NCI-H526 treated with DMSO at 0.1 percent for 48 hours (cell line): ENCODE measurements at regions not wholly inside any gene's neighbourhood (a gene's known extent, or its start where the extent isn't known, plus 50 kb on each side); places are given as distances from the start of the nearest gene placed in this dataset.

Source experiments
- DNase-seq: peaks from one replicate; lab custom pipeline; 2025; lab: John Stamatoyannopoulos, UW

DNA sequence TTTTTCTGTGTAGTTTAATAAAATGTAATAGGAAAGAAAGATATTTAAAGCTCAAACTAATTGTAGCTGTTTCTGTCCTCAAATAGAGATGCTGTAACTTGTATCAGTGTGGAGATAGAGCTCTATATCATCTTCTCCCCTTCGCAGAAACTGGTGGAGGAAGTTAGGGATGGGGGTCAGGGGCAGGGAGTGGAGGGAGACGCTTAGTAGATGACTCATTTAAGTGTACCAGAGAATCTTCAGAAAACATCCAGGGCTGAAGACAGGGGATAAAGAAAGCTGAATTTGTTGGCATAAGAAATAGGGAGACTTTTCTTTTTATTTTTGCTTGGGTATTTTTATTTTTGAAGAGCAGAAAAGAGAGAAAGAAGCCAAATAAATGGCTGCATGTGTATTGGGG lies 282.6 kb upstream of the DPYD start:
- no peak for DNase-seq

DNA sequence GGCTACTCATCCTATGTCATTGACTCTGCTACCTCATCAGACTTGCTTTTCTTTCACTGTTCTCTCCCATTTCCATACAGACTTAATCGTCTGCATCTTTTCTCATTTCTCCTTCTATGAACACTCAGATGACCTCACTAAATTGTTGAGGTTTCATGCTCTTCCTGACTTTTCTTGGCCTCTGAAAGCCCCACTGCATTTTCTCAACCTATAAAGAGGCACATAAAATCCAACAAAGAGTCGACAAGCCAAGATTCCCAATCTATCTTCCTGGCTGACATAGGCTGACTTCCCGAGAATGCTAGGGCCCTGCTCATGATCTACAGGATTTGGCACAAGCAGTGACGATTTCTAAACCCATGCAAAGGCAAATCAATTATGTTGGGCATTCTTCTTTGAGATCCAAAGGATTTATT lies 280.8 kb upstream of the DPYD start:
- no peak for DNase-seq

DNA sequence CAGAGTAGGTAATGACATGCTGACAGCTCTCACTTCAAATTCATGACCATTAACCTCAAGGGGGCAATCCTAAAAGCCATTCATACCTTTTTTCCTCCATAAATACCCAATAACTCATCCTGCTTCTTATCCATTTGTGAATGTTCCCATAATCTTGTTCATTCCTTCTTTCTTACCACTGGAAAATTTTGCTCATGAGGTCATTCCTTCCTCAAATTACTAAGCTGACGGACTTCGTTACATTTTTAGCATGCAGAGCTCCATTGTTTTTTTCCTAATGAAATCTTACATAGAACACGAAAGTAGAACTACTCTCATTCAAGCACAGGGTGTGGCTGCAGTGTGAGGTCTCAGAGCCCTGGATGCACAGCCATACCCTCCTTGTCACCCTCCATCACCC lies 276.5 kb upstream of the DPYD start:
- DNase-seq: no peak

DNA sequence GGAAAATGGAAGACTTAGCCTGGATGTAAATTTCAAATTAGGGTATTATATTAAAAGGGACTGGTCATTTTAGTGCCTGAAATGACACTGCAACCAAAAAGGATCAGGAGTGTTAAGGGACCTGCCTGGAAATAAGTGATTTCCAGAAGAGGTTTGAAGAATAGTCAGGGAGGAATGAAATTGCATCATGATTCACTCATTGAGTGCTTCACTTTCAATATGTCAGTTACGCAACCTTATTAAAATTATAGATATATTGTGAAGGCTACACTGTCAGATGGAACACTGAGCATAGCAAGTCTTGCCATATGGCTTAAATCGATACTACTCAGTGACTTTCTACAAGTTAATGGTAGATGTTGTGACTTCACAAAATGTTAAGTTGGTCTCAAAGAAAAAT lies 275.2 kb upstream of the DPYD start:
- DNase-seq: no peak

DNA sequence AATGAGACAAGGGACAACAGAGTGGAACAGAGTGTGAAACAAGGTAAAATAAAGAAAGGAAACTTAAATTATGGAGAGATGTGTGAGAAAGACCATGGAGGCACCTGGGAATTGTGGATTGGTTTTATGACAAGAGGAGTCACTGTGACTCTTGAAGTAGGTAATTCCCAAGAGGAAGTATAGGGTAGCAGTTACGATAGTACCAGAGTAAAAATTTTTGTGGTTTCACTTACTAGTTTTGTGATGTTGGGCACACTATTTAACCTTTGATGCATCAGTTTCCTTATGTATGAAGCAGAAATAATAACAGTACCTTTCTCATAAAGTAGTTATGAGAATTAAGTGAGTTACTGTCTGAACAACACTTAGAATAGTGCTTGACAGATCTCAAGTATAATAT lies 267.9 kb upstream of the DPYD start:
- DNase-seq: no peak

DNA sequence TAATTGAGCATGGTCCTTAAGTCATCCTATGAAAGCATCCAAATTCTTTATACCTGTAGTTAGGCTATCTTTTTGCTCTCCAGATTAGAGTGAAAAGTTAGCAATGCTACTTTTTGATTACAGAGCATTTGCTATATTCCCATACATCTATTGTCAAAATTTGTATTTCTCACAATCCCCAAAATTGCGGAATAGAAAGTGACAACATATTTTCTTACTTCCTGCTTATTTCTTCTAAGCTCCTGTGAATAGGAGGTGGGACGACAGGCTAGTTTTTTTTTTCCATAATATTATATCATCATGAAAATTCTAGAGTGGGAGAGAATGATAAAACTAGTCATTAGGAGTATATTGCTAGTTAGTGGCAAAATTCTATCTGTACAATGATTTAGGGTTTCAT lies 264.0 kb upstream of the DPYD start:
- DNase-seq: no peak

DNA sequence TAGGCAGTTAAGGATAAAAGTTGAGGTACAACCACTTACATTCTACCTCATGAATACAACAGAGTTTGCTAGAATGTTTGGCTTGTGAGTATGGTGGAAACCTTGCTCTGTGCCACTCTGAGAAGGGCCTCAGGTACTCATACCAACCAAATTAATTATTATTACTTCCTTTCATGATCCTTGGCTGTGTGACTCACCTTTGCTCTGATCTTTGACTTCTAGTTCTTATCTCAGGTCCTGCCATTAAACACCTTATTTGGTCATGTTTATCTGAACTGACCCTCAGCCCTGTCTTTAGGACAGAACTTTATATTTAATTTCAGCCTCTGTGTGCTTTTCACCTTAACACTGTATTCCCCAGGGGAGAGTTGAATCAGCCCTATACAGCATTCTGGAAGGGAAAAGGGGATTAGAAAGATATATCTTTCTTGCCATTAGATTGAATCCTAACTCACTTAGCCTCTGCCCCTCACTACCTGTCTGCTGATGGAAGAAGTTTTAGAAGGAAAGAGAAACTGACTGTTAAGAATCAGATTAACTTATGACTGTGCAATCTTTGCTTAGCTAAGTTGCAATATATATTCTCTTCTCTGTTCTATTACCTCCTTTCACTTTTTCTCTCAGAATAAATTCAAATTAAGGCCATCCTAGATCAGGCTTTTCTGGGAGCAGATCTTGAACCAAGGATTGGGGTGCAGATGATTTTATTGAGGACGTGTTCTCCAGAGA lies 260.4 kb upstream of the DPYD start:
- no peak for DNase-seq

DNA sequence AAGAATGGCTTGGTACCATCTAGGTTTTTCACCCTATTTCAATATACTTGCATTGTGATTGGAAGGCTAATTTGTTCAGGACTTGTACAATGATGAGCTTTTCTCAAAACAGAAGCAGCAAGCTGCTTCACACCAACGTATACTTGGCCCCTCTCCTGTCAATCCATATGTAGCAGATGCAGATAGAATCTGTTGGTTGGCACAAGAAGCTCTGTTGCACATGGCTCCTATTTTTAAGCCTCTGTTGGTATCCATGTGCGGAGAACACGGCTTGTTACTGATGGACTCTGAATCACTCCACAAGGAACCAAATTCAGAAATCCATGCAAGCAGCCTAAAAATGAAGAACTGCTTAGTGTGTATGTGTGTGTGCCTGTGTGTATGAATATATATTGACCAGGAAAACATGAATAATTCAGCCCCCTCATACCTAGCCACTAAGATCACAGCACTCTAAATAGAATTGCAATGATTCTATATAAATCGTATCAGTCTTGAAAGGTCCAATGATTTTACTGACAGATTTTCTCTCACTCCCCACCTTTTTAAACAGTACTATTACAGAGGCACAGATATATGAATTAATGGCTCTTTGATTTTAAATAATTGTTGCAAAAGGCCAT lies 258.4 kb upstream of the DPYD start:
- no peak for DNase-seq

DNA sequence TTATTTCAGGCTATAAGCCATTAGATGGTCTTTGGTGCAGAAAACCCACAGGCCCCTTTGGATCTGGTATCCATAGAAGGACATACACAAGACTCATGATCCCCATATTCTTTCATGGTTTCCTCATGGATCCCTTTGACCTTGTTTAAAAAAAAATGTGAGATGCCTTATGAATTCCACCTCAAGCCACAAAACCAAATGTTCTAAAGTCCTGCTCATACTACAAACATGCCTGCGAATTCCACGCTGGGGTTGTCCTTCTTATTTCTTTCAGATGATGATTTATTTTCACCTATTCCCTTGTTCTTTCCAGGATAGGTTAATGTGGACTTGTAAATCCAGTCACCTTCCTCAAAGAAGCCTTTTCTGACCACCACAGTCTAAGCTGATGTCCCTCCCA lies 256.9 kb upstream of the DPYD start:
- DNase-seq: no peak

DNA sequence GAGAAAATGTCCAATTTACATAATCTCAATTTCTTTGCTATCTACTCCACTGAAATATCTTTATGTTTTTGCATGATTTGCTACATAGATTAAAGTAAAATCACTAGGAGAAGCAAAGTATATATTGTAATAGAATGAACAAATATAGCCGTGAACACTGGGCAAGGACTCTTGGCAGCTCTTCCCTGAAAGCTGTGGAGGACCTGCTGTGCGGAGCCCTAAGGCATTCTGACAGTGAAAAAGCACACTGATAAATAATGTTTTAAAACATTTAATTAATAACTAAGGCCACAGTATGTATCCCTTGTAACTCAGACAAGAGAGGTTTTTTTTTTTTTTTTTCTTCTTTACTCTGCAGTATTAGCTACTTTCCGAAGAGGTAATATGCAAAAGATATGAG lies 256.1 kb upstream of the DPYD start:
- no peak for DNase-seq

DNA sequence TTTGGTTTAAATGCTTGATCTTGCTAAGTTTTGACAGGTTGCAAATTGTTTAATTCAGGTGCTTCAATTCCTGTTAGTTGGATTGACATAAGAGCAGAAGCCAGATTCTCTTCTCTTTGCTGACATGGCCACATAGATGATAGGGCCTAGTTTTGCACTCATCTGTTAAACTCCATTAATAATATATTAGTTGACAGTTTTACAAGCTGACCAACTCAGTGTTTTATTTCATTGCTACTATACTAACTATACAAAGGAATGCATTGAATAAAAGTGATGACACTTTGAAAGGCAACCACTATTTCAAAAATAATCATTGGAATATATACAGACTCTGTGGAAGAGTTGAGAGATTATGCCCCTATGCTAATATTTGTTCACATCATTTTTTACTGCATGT lies 255.6 kb upstream of the DPYD start:
- no peak for DNase-seq

DNA sequence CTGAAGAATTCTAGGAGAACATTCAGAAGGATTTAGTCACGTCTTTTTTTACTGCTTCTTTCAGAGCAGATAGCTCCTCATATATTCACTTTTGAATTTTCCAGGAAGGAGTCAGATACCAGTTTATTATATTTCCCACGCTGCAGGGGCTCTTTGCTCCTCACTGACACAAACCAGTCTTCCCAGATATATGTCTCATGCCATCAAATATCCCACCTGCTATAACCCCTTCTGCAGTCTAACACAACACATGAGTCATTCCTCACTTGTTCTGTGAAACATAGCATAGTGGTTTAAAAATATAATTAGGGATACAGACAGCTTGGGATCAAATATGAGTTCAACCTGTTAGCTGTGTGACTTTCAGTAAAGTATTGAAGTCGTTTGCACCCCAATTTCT lies 251.7 kb upstream of the DPYD start:
- no peak for DNase-seq

DNA sequence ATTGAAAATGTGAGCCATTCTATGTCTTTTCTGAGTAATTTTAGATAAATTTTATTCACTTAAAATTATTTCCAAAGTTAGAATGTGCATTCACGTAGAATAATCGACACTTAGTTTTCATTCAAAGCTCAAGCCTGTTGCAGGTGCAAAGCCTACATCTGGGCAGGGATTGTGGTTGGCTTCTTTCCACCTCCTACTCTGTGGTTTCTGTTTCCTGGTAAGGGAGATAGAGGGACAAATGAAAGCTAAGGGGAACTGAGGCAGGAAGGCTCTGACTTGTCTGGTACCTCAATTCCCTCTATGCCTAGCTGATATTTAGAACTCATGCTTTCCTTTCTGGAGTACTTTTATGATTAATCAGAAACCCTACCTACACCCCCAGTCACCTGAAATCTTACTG lies 251.2 kb upstream of the DPYD start:
- no peak for DNase-seq

DNA sequence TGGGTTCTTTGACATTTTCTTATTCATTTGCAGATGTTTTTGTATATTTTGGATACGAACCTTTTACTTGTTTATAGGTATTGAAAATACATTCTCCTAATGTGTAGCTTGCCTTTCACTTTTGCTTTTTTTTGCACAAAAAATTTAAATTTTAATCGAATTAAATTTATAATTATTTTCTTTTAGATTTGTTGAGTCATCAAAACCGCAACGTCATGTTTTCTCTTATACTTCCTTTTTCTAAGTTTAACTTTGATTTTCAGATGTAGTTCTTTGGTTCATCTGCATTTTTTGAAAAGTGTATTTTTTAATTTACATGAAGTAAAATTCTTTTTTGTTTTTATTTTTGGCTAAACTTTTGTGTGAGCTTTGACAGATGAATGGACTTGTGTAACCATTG lies 243.7 kb upstream of the DPYD start:
- no peak for DNase-seq

DNA sequence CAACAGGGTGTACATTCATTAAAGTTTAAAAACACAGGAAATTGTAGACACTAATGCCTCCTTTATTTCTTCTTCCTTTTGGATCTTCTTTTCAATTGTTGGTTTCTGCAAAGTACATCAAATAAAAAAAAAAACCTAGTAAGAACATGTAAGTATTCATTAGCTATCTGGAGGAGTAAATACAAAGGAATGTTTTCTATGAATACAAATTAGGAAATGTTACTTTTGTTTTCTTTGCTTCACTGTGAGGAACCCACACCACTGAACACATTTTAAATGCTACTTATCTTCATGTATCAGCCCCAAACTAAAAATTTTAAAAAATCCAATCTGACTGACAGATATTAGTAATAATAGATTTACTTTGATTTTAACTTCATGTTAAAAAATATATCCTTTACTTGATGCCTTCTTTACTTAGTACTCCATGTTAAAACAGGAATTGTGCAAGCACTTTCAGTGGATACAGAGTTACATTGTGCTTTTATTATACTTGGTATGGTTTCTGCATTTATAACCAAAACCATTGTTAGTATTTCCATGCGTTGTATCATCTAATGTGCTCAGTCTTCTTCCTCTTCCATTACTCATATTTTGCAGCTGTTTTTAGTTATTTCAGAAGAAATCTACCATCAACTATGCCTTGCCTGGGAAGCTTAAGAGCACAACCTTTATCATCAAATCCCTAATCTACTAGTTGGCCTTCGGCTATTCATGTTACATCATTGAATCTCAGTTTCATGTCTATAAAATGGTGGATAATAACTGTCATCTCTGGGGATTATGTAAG lies 236.9 kb upstream of the DPYD start:
- no peak for DNase-seq

DNA sequence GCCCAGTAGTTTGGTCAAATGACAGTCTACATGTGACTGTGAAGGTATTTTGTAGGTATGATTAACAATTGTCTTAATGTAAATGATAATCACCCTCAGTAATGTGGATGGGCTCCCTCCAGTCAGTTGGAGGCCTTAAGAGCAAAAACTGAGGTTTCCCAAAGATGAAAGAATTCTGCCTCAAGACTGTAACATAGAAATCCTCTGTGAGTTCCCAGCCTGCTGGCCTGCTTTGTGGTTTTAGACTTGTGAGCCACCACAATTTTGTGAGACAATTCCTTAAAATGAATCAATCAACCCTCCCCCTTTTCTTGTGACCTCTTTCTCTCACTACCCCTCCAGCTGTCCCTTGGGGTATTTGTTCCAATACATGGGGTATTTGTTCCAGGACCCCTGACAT lies 226.4 kb upstream of the DPYD start:
- DNase-seq: no peak

DNA sequence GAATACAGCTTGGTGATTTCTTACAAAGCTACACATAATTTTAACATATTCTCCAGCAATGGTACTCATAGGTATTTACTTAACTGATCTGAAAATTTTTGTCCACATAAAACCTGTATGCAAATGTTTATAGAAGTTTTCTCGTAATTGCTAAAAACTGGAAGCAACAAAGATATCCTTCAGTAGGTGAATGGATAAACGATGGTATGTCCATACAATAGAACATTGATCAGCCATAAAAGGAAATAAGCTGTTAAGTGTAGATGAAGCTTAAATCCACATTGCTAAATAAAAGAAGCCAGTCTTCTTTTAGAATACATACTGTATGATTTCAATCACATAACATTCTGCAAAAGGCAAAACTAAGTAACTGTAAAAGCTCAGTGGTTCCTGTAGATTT lies 224.8 kb upstream of the DPYD start:
- no peak for DNase-seq

DNA sequence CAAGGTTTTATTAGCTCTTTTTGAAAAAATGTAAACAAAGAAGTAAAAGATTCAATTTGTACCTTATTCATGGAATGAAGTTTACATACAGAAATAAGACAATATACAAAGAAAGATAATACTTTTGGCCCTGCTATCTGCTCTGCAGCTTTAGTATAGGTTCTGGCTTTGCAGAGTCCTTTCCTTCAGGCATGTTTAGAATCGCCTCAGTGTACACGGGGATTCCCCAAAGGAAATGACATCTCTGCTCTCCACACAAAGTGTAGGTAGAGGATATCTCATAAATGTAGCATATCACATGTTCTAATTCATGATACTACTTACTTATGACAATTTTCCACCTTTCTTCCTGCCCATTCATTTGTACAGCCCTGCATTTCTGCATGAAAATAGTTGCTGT lies 222.6 kb upstream of the DPYD start:
- no peak for DNase-seq

DNA sequence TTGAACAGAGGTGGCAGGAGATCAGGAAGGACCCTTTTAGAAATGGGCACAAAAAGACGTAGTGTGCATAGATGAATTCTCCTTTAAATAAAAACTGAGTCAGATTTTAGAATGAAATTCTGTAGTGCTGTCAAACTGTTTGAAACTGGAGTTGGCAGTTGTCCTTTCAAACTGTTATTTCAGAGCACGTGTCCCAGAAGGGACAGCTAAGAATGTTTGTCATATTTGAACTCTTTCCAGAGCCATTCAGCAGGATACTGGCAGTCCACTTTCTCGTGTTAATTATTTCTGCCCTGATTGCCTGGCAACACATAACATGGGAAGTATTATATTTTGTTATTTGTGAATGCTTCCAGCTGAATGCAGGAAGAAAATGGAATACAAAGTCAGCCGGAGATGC lies 212.3 kb upstream of the DPYD start:
- no peak for DNase-seq

DNA sequence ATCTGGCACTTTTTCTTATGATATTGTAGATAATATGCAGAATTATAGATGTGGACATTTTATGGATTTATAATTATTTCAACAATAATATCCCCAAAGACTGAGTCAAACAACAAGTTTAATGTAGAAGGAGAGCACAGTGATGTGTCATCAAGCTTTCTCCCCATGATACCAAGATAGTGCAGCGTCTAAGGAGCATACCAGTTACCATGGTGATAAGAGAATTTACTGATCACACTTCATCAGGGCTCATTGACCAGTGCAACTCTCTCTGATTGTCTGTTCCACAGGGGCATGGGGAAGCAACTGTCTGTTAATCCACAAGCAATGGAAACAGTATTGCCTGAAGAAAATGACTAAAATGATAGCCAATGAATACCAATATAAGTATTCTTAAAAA lies 209.6 kb upstream of the DPYD start:
- DNase-seq: no peak

DNA sequence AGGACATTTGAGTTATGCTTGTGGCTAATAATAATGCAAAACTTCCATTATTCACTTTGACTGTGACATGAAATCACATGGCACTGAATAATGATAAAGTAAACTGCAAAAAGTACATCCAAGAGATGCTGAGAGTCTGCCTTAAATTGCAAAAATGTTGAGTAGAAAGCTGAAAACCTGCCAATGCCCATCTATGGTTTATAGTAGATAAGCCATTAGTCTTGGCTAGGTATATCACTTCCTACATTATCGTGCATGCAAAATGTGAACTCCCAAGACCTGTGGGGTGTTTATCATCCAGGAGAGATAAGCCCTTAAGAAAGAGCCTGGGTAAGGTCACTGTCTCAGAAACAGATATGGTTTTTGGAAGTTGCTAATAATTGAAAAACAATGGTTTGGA lies 208.7 kb upstream of the DPYD start:
- no peak for DNase-seq

DNA sequence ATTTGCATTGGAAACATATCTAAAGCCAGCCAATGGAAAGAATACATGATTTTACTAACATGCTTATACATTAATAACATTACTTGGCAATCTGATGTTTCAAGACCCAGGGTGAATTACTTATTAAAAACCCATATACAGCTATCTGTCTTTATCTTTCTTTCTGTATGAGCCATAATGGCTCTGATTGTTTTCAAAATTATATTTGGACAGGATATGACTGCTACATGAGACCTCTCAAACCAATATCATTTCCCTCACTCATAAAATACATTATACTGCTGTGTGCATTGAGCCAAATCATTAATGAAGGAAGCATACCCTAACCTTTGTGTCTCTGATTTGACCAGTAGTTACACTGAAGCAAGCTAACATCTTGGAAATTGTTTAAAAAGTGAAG lies 205.9 kb upstream of the DPYD start:
- peak; percentile 56 for DNase-seq

DNA sequence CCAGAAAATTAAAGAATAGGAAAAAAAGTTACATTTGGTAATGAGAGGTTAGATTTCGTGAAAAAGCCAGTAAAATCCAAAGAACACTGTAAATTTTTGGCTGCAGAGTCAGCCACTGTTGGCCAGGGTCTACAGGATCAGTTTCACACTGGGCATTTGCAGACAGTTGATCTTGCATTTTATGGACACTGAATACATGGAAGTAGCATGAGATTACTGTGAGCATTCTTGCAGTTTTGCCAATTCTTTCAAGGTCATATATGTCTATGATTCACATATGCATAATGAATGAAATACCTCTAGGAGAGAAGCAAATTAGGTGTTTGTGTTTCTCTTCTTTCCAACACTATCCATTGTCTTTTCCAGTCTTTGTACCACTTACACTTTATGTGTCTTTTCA lies 200.8 kb upstream of the DPYD start:
- no peak for DNase-seq
